Effector memory CD4-positive, alpha-beta T cell (primary cell): ENCODE measurements at regions not wholly inside any gene's neighbourhood (a gene's known extent, or its start where the extent isn't known, plus 50 kb on each side); places are given as distances from the start of the nearest gene placed in this dataset.

Experiments used
- DNase-seq, 3 donors: peaks; one replicate each; pipeline ENCODE4 v3.0.0-alpha.2; 2020
- H3K27ac ChIP-seq: 2 replicates; pipeline ENCODE4 v1.7.0; 2013; ENCODE audit warnings: mild to moderate bottlenecking, low read length, moderate library complexity; ENCODE audit not compliant: insufficient read depth, poor library complexity, severe bottlenecking
- H3K27me3 ChIP-seq: replicated peaks from 2 replicates; pipeline ENCODE4 v1.7.0; 2013; ENCODE audit warnings: mild to moderate bottlenecking, low read length; ENCODE audit not compliant: insufficient read depth, control insufficient read depth, poor library complexity, severe bottlenecking
- H3K36me3 ChIP-seq: 2 replicates; pipeline ENCODE4 v1.7.0; 2013; ENCODE audit warnings: mild to moderate bottlenecking, low read length, moderate library complexity; ENCODE audit not compliant: control insufficient read depth, insufficient read depth
- H3K4me1 ChIP-seq: 2 replicates; pipeline ENCODE4 v1.7.0; 2013; ENCODE audit warnings: low read length, mild to moderate bottlenecking; ENCODE audit not compliant: control insufficient read depth, insufficient read depth, poor library complexity, severe bottlenecking
- H3K4me3 ChIP-seq: 2 replicates; pipeline ENCODE4 v1.7.0; 2013; ENCODE audit warnings: low read length, low read depth, mild to moderate bottlenecking; ENCODE audit not compliant: insufficient read depth, poor library complexity, severe bottlenecking
- H3K9me3 ChIP-seq: 2 replicates; pipeline ENCODE4 v1.7.0; 2013; ENCODE audit warnings: mild to moderate bottlenecking, low read length, moderate library complexity; ENCODE audit not compliant: control insufficient read depth

GRCh38 chr17:72370819-72371218 lies 250.0 kb downstream of the SOX9 start:
- Histone ChIP-seq H3K4me3 (no peak overlapping the region), H3K9me3 (no peaks in the 10 kb centered on the region), H3K36me3 (no peaks in the 10 kb centered on the region), H3K27me3 (no peaks in the 10 kb centered on the region), H3K4me1 (no peaks in the 10 kb centered on the region), H3K27ac (no peak overlapping the region)
- DNase-seq = no peak

- H3K4me3 ChIP-seq = no peak overlapping the region
- H3K36me3 ChIP-seq = no peaks in the 10 kb centered on the region
- H3K4me1 ChIP-seq = no peaks in the 10 kb centered on the region
- H3K9me3 ChIP-seq = no peaks in the 10 kb centered on the region
- no peak for DNase-seq
- H3K27me3 ChIP-seq = no peaks in the 10 kb centered on the region
- H3K27ac ChIP-seq = no peak overlapping the region
Observed at GRCh38 chr17:72372185-72372584, 251.4 kb downstream of the SOX9 start.

- Histone ChIP-seq H3K36me3 (no peaks in the 10 kb centered on the region), H3K4me1 (no peaks in the 10 kb centered on the region), H3K27me3 (no peaks in the 10 kb centered on the region), H3K9me3 (no peaks in the 10 kb centered on the region), H3K4me3 (no peak overlapping the region), H3K27ac (no peak overlapping the region)
- DNase-seq = no peak
Observed at GRCh38 chr17:72373910-72374741, 253.3 kb downstream of the SOX9 start.

- Histone ChIP-seq H3K4me3 (no peak overlapping the region), H3K4me1 (no peaks in the 10 kb centered on the region), H3K27me3 (no peaks in the 10 kb centered on the region), H3K9me3 (no peaks in the 10 kb centered on the region), H3K36me3 (no peaks in the 10 kb centered on the region), H3K27ac (no peak overlapping the region)
- no peak for DNase-seq
Observed at GRCh38 chr17:72376526-72377345, 255.9 kb downstream of the SOX9 start.

GRCh38 chr17:72378414-72379390 lies 257.9 kb downstream of the SOX9 start:
- Histone ChIP-seq H3K27me3 (no peaks in the 10 kb centered on the region), H3K27ac (no peak overlapping the region), H3K4me3 (no peak overlapping the region), H3K4me1 (no peaks in the 10 kb centered on the region), H3K36me3 (no peaks in the 10 kb centered on the region), H3K9me3 (no peaks in the 10 kb centered on the region)
- no peak for DNase-seq

- Histone ChIP-seq H3K4me1 (no peaks in the 10 kb centered on the region), H3K27me3 (no peaks in the 10 kb centered on the region), H3K27ac (no peak overlapping the region), H3K9me3 (no peaks in the 10 kb centered on the region), H3K4me3 (no peak overlapping the region), H3K36me3 (no peaks in the 10 kb centered on the region)
- no peak for DNase-seq
Observed at GRCh38 chr17:72379516-72379915, 258.7 kb downstream of the SOX9 start.

GRCh38 chr17:72380120-72380519 lies 259.3 kb downstream of the SOX9 start:
- no peaks in the 10 kb centered on the region for H3K27me3 ChIP-seq
- no peak overlapping the region for H3K4me3 ChIP-seq
- no peak overlapping the region for H3K27ac ChIP-seq
- no peaks in the 10 kb centered on the region for H3K36me3 ChIP-seq
- DNase-seq = no peak
- no peaks in the 10 kb centered on the region for H3K9me3 ChIP-seq
- H3K4me1 ChIP-seq = no peaks in the 10 kb centered on the region

GRCh38 chr17:72380737-72381136 lies 259.9 kb downstream of the SOX9 start:
- no peaks in the 10 kb centered on the region for H3K4me1 ChIP-seq
- H3K36me3 ChIP-seq = no peaks in the 10 kb centered on the region
- no peaks in the 10 kb centered on the region for H3K9me3 ChIP-seq
- DNase-seq = no peak
- no peaks in the 10 kb centered on the region for H3K27me3 ChIP-seq
- no peak overlapping the region for H3K27ac ChIP-seq
- H3K4me3 ChIP-seq = no peak overlapping the region

- H3K36me3 ChIP-seq = no peaks in the 10 kb centered on the region
- no peak overlapping the region for H3K4me3 ChIP-seq
- H3K27me3 ChIP-seq = no peaks in the 10 kb centered on the region
- H3K27ac ChIP-seq = no peak overlapping the region
- no peak for DNase-seq
- H3K9me3 ChIP-seq = no peaks in the 10 kb centered on the region
- no peaks in the 10 kb centered on the region for H3K4me1 ChIP-seq
Observed at GRCh38 chr17:72381597-72382397, 261.0 kb downstream of the SOX9 start.
